ENCODE measurements at regions not wholly inside any gene's neighbourhood (a gene's known extent, or its start where the extent isn't known, plus 50 kb on each side); places are given as distances from the start of the nearest gene placed in this dataset.

GRCh38 chr10:94281654-94282053 lies 81.1 kb downstream of the NOC3L start:
- no peak for DNase-seq (ENCODE audit: low read depth, low spot score)

GRCh38 chr10:94282369-94282768 lies 80.4 kb downstream of the NOC3L start:
- DNase-seq (ENCODE audit: low read depth, low spot score), result no peak

All from astrocyte of the hippocampus (primary cell).